NCI-H1105 (cell line): ENCODE measurements at regions not wholly inside any gene's neighbourhood (a gene's known extent, or its start where the extent isn't known, plus 50 kb on each side); places are given as distances from the start of the nearest gene placed in this dataset.
A peak's percentile ranks its signal among the peaks of the same experiment; 100 is the strongest.
"Not testable (repeated sequence)": the region's sequence is repeated elsewhere in the genome, so short reads cannot be mapped to it uniquely, and the experiment has no call there.

Source experiments
- DNase-seq: peaks from one replicate; lab custom pipeline; 2025; lab: John Stamatoyannopoulos, UW

GRCh38 chr7:148472406-148472805 lies 118.2 kb upstream of the C7orf33 start:
- no peak for DNase-seq

GRCh38 chr7:148473703-148474480 lies 116.7 kb upstream of the C7orf33 start:
- DNase-seq: no peak

- DNase-seq: no peak
These were observed 116.0 kb upstream of the C7orf33 start for GRCh38 chr7:148474481-148475025.

- no peak for DNase-seq
These were observed 112.0 kb upstream of the C7orf33 start for GRCh38 chr7:148478551-148478950.

GRCh38 chr7:148480479-148481146 lies 110.0 kb upstream of the C7orf33 start:
- no peak for DNase-seq

- DNase-seq: no peak
These were observed 109.4 kb upstream of the C7orf33 start for GRCh38 chr7:148481147-148481526.

- DNase-seq: no peak
These were observed 108.5 kb upstream of the C7orf33 start for GRCh38 chr7:148481971-148482626.

- DNase-seq: no peak
These were observed 106.9 kb upstream of the C7orf33 start for GRCh38 chr7:148483515-148484308.

GRCh38 chr7:148484486-148484885 lies 106.1 kb upstream of the C7orf33 start:
- no peak for DNase-seq

- DNase-seq: no peak
These were observed 104.9 kb upstream of the C7orf33 start for GRCh38 chr7:148485618-148486017.

GRCh38 chr7:148486937-148487336 lies 103.6 kb upstream of the C7orf33 start:
- no peak for DNase-seq

- no peak for DNase-seq
These were observed 102.7 kb upstream of the C7orf33 start for GRCh38 chr7:148487912-148488311.

GRCh38 chr7:148489678-148490077 lies 100.9 kb upstream of the C7orf33 start:
- DNase-seq: no peak

GRCh38 chr7:148492157-148492860 lies 98.3 kb upstream of the C7orf33 start:
- DNase-seq: no peak

GRCh38 chr7:148495605-148496004 lies 95.0 kb upstream of the C7orf33 start:
- no peak for DNase-seq

GRCh38 chr7:148500978-148501377 lies 89.6 kb upstream of the C7orf33 start:
- no peak for DNase-seq

- peak; percentile 16 for DNase-seq
These were observed 86.6 kb upstream of the C7orf33 start for GRCh38 chr7:148503900-148504487.

GRCh38 chr7:148505645-148506375 lies 84.8 kb upstream of the C7orf33 start:
- no peak for DNase-seq

- DNase-seq: not testable (repeated sequence)
These were observed 83.4 kb upstream of the C7orf33 start for GRCh38 chr7:148507064-148507573.

GRCh38 chr7:148507787-148508186 lies 82.8 kb upstream of the C7orf33 start:
- DNase-seq: no peak
